Uterus (tissue), 2 donors: ENCODE measurements at regions not wholly inside any gene's neighbourhood (a gene's known extent, or its start where the extent isn't known, plus 50 kb on each side); places are given as distances from the start of the nearest gene placed in this dataset.
"Not testable (repeated sequence)": the region's sequence is repeated elsewhere in the genome, so short reads cannot be mapped to it uniquely, and the experiment has no call there.

Experiments
- POLR2A ChIP-seq, 2 donors: fragments of 450-650 bp; IDR thresholded peaks; one replicate each; pipeline ENCODE4 v1.6.1; 2016; ENCODE audit warnings: antibody characterized with exemption in 2 of 2, mild to moderate bottlenecking in 1 of 2, moderate library complexity in 1 of 2
- TF ChIP-seq, protein P1 (sequence below), 4 experiments: fragments of 200-600 bp in 2 of 4; fragments of 450-650 bp in 2 of 4; sonication (generic) in 2 of 4; IDR thresholded peaks; one replicate each; pipeline ENCODE4 v1.5.1; 2016 to 2019; ENCODE audit warnings: antibody characterized with exemption in 4 of 4, mild to moderate bottlenecking in 2 of 4, moderate library complexity in 1 of 4

DNA sequence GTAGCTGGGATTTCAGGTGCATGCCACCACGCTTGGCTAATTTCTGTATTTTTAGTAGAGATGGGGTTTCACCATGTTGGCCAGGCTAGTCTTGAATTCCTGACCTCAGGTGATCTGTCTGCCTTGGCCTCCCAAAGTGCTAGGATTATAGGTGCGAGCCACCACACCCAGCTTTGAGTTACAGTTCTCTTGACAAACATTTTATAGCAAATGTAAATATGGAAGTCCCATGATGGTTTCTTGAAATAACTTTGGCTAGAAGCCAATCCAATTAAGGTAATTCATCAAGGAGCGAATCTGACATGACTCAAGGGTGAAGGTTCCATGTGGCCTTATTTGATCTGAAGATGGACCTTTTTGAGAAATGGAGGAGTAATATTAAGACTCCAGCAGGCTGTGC, 76.2 kb upstream of the RFLNA start:
- TF ChIP-seq, protein P1, sequence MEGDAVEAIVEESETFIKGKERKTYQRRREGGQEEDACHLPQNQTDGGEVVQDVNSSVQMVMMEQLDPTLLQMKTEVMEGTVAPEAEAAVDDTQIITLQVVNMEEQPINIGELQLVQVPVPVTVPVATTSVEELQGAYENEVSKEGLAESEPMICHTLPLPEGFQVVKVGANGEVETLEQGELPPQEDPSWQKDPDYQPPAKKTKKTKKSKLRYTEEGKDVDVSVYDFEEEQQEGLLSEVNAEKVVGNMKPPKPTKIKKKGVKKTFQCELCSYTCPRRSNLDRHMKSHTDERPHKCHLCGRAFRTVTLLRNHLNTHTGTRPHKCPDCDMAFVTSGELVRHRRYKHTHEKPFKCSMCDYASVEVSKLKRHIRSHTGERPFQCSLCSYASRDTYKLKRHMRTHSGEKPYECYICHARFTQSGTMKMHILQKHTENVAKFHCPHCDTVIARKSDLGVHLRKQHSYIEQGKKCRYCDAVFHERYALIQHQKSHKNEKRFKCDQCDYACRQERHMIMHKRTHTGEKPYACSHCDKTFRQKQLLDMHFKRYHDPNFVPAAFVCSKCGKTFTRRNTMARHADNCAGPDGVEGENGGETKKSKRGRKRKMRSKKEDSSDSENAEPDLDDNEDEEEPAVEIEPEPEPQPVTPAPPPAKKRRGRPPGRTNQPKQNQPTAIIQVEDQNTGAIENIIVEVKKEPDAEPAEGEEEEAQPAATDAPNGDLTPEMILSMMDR (IDR thresholded peaks at IDR 0.05) = not testable (repeated sequence)
- not testable (repeated sequence) for TF ChIP-seq POLR2A (IDR thresholded peaks at IDR 0.05)
